RWPE2 (cell line): ENCODE measurements at regions not wholly inside any gene's neighbourhood (a gene's known extent, or its start where the extent isn't known, plus 50 kb on each side); places are given as distances from the start of the nearest gene placed in this dataset.
A peak's percentile ranks its signal among the peaks of the same experiment; 100 is the strongest.

Experiments
- ATAC-seq: fragments of 200-7000 bp; cut with Tn5 transposase; 3 replicates; pipeline ENCODE4 v1.9.1; 2021; ENCODE audit warnings: low read depth
- DNase-seq: peaks from one replicate; pipeline ENCODE4 v3.0.0-alpha.2; 2020; ENCODE audit warnings: low spot score
- H3K27ac ChIP-seq: fragments of 450-650 bp; 2 replicates; pipeline ENCODE4 v1.5.1; 2017; ENCODE audit warnings: mild to moderate bottlenecking; ENCODE audit not compliant: poor library complexity, severe bottlenecking
- H3K27me3 ChIP-seq: fragments of 250-450 bp; sonication (Bioruptor Pico); 2 replicates; pipeline ENCODE4 v1.5.1; 2021; ENCODE audit warnings: mild to moderate bottlenecking, moderate library complexity; ENCODE audit not compliant: insufficient read depth, poor library complexity, severe bottlenecking
- H3K36me3 ChIP-seq: fragments of 250-450 bp; sonication (Bioruptor Pico); 2 replicates; pipeline ENCODE4 v1.5.1; 2020; ENCODE audit warnings: low read depth, mild to moderate bottlenecking, moderate library complexity
- H3K4me1 ChIP-seq: fragments of 250-450 bp; sonication (Bioruptor Pico); 2 replicates; pipeline ENCODE4 v1.5.1; 2021; ENCODE audit warnings: mild to moderate bottlenecking, moderate library complexity; ENCODE audit not compliant: insufficient read depth, poor library complexity, severe bottlenecking
- H3K4me3 ChIP-seq: fragments of 250-450 bp; sonication (Bioruptor Pico); 2 replicates; pipeline ENCODE4 v1.5.1; 2021; ENCODE audit warnings: mild to moderate bottlenecking, moderate library complexity; ENCODE audit not compliant: severe bottlenecking
- H3K9me3 ChIP-seq: fragments of 250-450 bp; sonication (Bioruptor Pico); 2 replicates; pipeline ENCODE4 v1.5.1; 2021; ENCODE audit warnings: mild to moderate bottlenecking, moderate library complexity; ENCODE audit not compliant: severe bottlenecking
- TF ChIP-seq, protein P1 (sequence below): fragments of 450-650 bp; IDR thresholded peaks from one replicate; pipeline ENCODE4 v1.5.1; 2017; ENCODE audit warnings: mild to moderate bottlenecking, moderate library complexity; ENCODE audit not compliant: poor library complexity, severe bottlenecking

- Histone ChIP-seq H3K4me3 (no peak overlapping the region), H3K27ac (peak overlapping the region; percentile 7), H3K9me3 (no peaks in the 10 kb centered on the region), H3K36me3 (no peaks in the 10 kb centered on the region; the same call in 1 of the 2 replicates), H3K4me1 (peaks cover 28% of the 10 kb centered on the region), H3K27me3 (no peaks in the 10 kb centered on the region)
- no peak for DNase-seq
- no peak for ATAC-seq
- TF ChIP-seq, protein P1, sequence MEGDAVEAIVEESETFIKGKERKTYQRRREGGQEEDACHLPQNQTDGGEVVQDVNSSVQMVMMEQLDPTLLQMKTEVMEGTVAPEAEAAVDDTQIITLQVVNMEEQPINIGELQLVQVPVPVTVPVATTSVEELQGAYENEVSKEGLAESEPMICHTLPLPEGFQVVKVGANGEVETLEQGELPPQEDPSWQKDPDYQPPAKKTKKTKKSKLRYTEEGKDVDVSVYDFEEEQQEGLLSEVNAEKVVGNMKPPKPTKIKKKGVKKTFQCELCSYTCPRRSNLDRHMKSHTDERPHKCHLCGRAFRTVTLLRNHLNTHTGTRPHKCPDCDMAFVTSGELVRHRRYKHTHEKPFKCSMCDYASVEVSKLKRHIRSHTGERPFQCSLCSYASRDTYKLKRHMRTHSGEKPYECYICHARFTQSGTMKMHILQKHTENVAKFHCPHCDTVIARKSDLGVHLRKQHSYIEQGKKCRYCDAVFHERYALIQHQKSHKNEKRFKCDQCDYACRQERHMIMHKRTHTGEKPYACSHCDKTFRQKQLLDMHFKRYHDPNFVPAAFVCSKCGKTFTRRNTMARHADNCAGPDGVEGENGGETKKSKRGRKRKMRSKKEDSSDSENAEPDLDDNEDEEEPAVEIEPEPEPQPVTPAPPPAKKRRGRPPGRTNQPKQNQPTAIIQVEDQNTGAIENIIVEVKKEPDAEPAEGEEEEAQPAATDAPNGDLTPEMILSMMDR: no peak
These were observed 511.3 kb downstream of the FBXO15 start for GRCh38 chr18:73636355-73636754.

GRCh38 chr18:73626859-73627258 lies 520.8 kb downstream of the FBXO15 start:
- no peak for ATAC-seq
- no peaks in the 10 kb centered on the region for H3K27me3 ChIP-seq
- DNase-seq: no peak
- no peak overlapping the region for H3K27ac ChIP-seq
- H3K4me3 ChIP-seq: no peak overlapping the region
- no peaks in the 10 kb centered on the region for H3K4me1 ChIP-seq
- TF ChIP-seq, protein P1: no peak
- no peaks in the 10 kb centered on the region for H3K36me3 ChIP-seq
- no peaks in the 10 kb centered on the region for H3K9me3 ChIP-seq

DNA sequence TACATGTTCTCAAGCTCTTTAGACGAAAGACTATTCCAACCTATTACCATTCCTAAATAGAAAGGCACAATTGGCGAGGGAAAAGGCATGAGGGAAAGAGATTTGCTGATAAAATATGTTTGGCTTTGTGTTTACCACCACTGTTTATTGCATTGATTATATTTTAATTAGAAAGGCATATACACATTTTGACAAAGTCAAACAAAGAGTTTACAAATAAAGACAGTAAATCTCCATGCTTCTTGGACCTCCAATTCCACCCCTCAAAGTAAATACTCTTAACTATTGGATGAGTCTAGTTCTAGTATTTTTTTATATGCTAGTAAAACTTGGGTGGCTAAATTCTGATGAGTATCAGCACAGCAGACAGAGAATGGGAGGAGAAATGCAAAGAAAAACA lies 521.4 kb downstream of the FBXO15 start:
- no peaks in the 10 kb centered on the region for H3K36me3 ChIP-seq
- H3K9me3 ChIP-seq: no peaks in the 10 kb centered on the region
- ATAC-seq (no peak), DNase-seq (no peak)
- no peaks in the 10 kb centered on the region for H3K27me3 ChIP-seq
- H3K4me3 ChIP-seq: no peak overlapping the region
- H3K27ac ChIP-seq: no peak overlapping the region
- no peaks in the 10 kb centered on the region for H3K4me1 ChIP-seq
- TF ChIP-seq, protein P1: no peak

DNA sequence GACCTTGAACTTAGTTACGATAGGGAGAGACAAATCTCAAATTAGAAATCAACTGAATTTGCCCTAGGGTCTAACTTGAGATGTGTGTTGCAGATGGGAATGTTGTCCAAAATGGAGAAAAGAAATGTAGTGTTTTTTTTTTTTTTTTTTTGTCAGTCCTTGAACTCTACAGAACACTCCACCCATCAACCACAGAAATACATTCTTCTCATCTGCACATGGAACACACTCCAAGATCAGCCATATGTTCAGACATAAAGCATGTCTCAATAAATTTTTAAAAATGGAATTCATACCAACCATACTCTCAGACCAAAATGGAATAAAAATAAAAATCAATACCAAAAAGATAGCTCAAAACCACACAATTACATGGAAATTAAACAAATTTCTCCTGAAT lies 526.5 kb downstream of the FBXO15 start:
- ATAC-seq (no peak), DNase-seq (no peak)
- Histone ChIP-seq H3K9me3 (no peaks in the 10 kb centered on the region), H3K27ac (no peak overlapping the region), H3K27me3 (no peaks in the 10 kb centered on the region), H3K4me1 (no peaks in the 10 kb centered on the region), H3K4me3 (no peak overlapping the region), H3K36me3 (no peaks in the 10 kb centered on the region)
- TF ChIP-seq, protein P1: no peak

DNA sequence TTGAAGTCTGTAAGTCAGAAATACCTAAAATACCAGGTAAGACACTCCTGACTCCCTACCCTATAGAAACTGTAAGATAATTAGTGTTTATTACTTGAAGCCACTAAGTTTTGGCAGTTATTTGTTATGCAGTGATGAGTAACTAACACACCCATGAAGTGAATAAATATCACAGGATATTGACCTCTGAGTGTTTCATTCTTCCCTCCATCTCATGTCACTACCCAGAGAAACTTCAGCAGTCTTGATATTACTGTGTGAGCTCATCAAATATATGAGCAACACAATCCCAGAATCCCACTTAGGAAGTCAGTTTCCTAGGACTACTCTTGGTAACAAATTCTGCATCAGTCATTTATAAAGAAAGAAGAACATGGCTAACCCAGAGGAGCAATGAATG lies 529.7 kb downstream of the FBXO15 start:
- Histone ChIP-seq H3K9me3 (no peaks in the 10 kb centered on the region), H3K27me3 (no peaks in the 10 kb centered on the region), H3K27ac (no peak overlapping the region), H3K4me1 (peaks cover 26% of the 10 kb centered on the region), H3K4me3 (no peak overlapping the region), H3K36me3 (no peaks in the 10 kb centered on the region)
- DNase-seq (no peak), ATAC-seq (no peak)
- TF ChIP-seq, protein P1: no peak
